CD4-positive, CD25-positive, alpha-beta regulatory T cell (primary cell): ENCODE measurements at regions not wholly inside any gene's neighbourhood (a gene's known extent, or its start where the extent isn't known, plus 50 kb on each side); places are given as distances from the start of the nearest gene placed in this dataset.
"Not testable (repeated sequence)": the region's sequence is repeated elsewhere in the genome, so short reads cannot be mapped to it uniquely, and the experiment has no call there.

Source experiments
- ATAC-seq, 2 donors: fragments of 150-1000 bp; cut with Tn5 transposase; one replicate each; pipeline ENCODE4 v1.10.0; 2021; ENCODE audit warnings: low read depth in 2 of 2, moderate number of reproducible peaks in 2 of 2, moderate library complexity in 1 of 2
- DNase-seq, 3 donors: peaks; one replicate each; pipeline versions ENCODE4 v3.0.0 to v3.0.0-alpha.2; 2012 to 2022; ENCODE audit warnings: mixed read lengths in 1 of 3
- H3K27ac ChIP-seq: one replicate; pipeline ENCODE4 v1.7.0; 2013; ENCODE audit warnings: mild to moderate bottlenecking, low read length; ENCODE audit not compliant: insufficient read depth, poor library complexity, severe bottlenecking
- H3K27me3 ChIP-seq: one replicate; pipeline ENCODE4 v1.7.0; 2013; ENCODE audit warnings: low read length; ENCODE audit not compliant: control insufficient read depth, insufficient read depth
- H3K36me3 ChIP-seq: one replicate; pipeline ENCODE4 v1.7.0; 2013; ENCODE audit warnings: mild to moderate bottlenecking, low read length, moderate library complexity; ENCODE audit not compliant: control insufficient read depth, insufficient read depth
- H3K4me1 ChIP-seq: 2 replicates; pipeline ENCODE4 v1.7.0; 2013; ENCODE audit warnings: mild to moderate bottlenecking, low read length; ENCODE audit not compliant: insufficient read depth, control insufficient read depth, poor library complexity, severe bottlenecking
- H3K4me3 ChIP-seq: one replicate; pipeline ENCODE4 v1.7.0; 2013; ENCODE audit warnings: low read depth, mild to moderate bottlenecking, low read length, moderate library complexity
- H3K9me3 ChIP-seq, 2 experiments: 1 replicate in 1 of 2; 2 replicates in 1 of 2; pipeline ENCODE4 v1.7.0; 2013; ENCODE audit warnings: low read length in 2 of 2, mild to moderate bottlenecking in 1 of 2, moderate library complexity in 1 of 2; ENCODE audit not compliant: control insufficient read depth in 2 of 2
- H3K27ac Mint-ChIP-seq, 3 donors: one replicate each; pipeline ENCODE4 v1.8.0; 2020 to 2022; ENCODE audit warnings: mild to moderate bottlenecking in 3 of 3, mixed read lengths in 3 of 3, moderate library complexity in 2 of 3
- H3K27me3 Mint-ChIP-seq: one replicate; pipeline ENCODE4 v1.8.0; 2022; ENCODE audit warnings: mild to moderate bottlenecking, mixed read lengths
- H3K36me3 Mint-ChIP-seq: one replicate; pipeline ENCODE4 v1.8.0; 2020; ENCODE audit warnings: mixed read lengths
- H3K4me1 Mint-ChIP-seq, 4 donors: one replicate each; pipeline ENCODE4 v1.8.0; 2020 to 2022; ENCODE audit warnings: mixed read lengths in 4 of 4, mild to moderate bottlenecking in 1 of 4
- H3K4me3 Mint-ChIP-seq, 4 donors: one replicate each; pipeline ENCODE4 v1.8.0; 2020 to 2022; ENCODE audit warnings: mild to moderate bottlenecking in 4 of 4, mixed read lengths in 4 of 4, moderate library complexity in 3 of 4
- H3K9me3 Mint-ChIP-seq, 7 donors: one replicate each; pipeline ENCODE4 v1.8.0; 2020 to 2022; ENCODE audit warnings: mixed read lengths in 7 of 7, mild to moderate bottlenecking in 3 of 7, moderate library complexity in 2 of 7

DNA sequence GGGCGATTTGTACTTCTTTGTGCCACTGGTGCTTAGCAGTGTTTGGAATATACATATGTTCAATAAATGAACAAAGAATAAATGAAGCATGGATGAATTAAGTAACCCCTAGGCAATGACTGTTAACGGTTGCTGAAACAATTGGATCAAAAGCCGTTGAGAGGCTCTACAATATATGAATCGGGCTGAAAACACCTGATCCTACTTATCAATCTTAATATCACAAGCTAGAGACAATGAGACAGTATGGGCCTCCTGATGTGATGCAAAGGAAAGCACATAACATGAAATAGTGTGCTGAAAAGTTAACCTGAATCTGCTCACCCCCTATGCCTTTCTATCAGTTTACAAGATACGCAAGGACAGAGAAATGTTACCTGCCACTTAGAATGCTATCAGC lies 410.3 kb upstream of the RGMB start:
- Histone ChIP-seq H3K27ac (no peak overlapping the region), H3K4me3 (no peak overlapping the region), H3K4me1 (no peaks in the 10 kb centered on the region), H3K9me3 (no peaks in the 10 kb centered on the region), H3K27me3 (no peaks in the 10 kb centered on the region), H3K36me3 (no peaks in the 10 kb centered on the region)
- Mint-ChIP-seq H3K4me1 (no peaks in the 10 kb centered on the region), H3K4me3 (no peak overlapping the region), H3K27me3 (no peaks in the 10 kb centered on the region), H3K9me3 (peaks cover 0 to 6% (median 2%) of the 10 kb centered on the region in 7 donors), H3K36me3 (no peaks in the 10 kb centered on the region), H3K27ac (no peak overlapping the region)
- DNase-seq: no peak
- no peak for ATAC-seq

DNA sequence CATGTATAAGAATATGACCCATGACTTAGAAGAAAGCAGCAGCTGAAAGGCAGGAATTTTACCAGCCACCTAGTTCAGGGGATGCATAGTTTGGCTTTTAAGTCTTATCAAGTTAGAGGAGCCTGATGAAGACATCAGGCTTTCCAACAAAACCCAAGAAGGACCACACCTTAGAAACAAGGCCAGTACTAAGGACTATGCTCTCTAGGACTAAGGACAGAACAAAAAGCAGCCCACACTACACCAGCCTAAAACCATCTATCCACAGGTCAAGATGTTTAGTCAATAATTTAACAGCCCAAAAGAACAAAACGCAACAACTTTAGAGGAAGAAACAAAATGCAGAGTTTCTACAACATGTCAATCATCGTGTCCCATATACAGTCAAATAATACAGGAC lies 408.9 kb upstream of the RGMB start:
- Mint-ChIP-seq H3K27ac (no peak overlapping the region), H3K4me3 (no peak overlapping the region), H3K36me3 (no peaks in the 10 kb centered on the region), H3K27me3 (no peaks in the 10 kb centered on the region), H3K9me3 (peaks cover 0 to 4% (median 1%) of the 10 kb centered on the region in 7 donors), H3K4me1 (no peaks in the 10 kb centered on the region)
- DNase-seq (no peak), ATAC-seq (no peak)
- Histone ChIP-seq H3K27me3 (no peaks in the 10 kb centered on the region), H3K9me3 (no peaks in the 10 kb centered on the region), H3K27ac (no peak overlapping the region), H3K4me3 (no peak overlapping the region), H3K36me3 (no peaks in the 10 kb centered on the region), H3K4me1 (no peaks in the 10 kb centered on the region)

DNA sequence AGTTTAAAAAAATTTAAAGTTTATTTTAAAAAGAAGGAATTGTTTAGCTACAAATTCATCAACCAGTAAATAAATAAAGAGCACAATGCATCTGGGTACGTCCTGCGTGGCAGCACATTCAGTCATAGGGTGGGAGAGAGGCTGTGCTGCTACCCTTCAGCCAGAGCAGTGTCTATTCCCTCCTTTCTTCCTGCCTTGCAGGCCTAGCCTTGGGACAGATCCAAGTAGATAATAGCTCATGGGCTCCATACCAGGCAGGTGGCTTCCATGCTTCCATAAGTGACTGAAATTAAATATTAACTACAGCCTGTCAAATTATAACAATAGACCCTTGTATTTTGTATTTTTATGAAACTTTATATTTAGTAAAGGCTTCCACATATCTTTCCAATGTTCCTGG lies 408.3 kb upstream of the RGMB start:
- Mint-ChIP-seq H3K4me1 (no peaks in the 10 kb centered on the region), H3K4me3 (no peak overlapping the region), H3K36me3 (no peaks in the 10 kb centered on the region), H3K9me3 (peaks cover 0 to 4% (median under 1%) of the 10 kb centered on the region in 7 donors), H3K27me3 (no peaks in the 10 kb centered on the region), H3K27ac (no peak overlapping the region)
- no peak overlapping the region for H3K4me3 ChIP-seq
- no peak for DNase-seq
- no peak for ATAC-seq
- no peaks in the 10 kb centered on the region for H3K36me3 ChIP-seq
- no peak overlapping the region for H3K27ac ChIP-seq
- H3K9me3 ChIP-seq: no peaks in the 10 kb centered on the region
- no peaks in the 10 kb centered on the region for H3K4me1 ChIP-seq
- H3K27me3 ChIP-seq: no peaks in the 10 kb centered on the region

DNA sequence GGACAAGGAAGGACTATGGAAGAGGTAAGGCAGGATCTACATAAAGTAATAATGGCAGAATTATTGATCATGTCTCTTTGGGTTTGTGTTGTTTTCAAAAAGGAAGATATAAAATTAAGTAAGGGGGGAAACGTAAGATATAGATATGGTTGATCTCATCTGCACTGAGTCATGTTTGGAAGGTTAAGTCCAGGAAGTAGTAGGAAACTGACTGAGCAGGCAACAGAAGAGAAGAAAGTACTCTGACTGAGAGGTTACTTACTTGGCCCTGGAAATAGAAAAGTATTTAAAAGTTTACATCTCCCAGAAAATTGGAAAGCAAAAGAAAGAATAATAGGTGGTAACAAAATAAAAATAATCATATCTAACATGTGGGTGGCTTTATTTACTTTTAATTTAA lies 405.3 kb upstream of the RGMB start:
- Histone ChIP-seq H3K36me3 (no peaks in the 10 kb centered on the region), H3K9me3 (no peaks in the 10 kb centered on the region), H3K4me1 (no peaks in the 10 kb centered on the region), H3K27ac (no peak overlapping the region), H3K27me3 (no peaks in the 10 kb centered on the region), H3K4me3 (no peak overlapping the region)
- H3K4me1 Mint-ChIP-seq: no peaks in the 10 kb centered on the region
- no peak overlapping the region for H3K27ac Mint-ChIP-seq
- no peaks in the 10 kb centered on the region for H3K27me3 Mint-ChIP-seq
- DNase-seq (no peak), ATAC-seq (no peak)
- no peaks in the 10 kb centered on the region for H3K36me3 Mint-ChIP-seq
- peaks cover 0 to 4% (median 0%) of the 10 kb centered on the region in 7 donors for H3K9me3 Mint-ChIP-seq
- no peak overlapping the region for H3K4me3 Mint-ChIP-seq

DNA sequence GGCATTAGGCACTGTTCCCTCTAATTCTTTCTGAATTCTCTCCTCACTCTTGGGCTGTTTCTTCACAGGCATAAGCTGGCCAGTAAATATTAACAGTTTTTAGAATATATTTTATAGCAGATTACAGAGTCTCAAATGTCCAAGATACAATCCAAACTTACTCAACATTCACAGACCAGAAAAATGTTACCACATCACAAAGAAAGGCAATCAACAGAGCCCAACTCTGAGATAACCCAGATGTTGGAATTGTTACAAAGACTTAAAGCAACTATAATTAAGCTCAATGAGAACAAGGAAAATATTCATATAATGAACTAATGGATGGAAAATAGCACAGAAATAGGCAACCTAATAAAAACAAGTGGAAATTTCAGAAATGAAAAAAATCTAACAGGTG lies 401.1 kb upstream of the RGMB start:
- H3K27ac ChIP-seq: no peak overlapping the region
- H3K4me1 ChIP-seq: no peaks in the 10 kb centered on the region
- H3K9me3 ChIP-seq: no peaks in the 10 kb centered on the region
- H3K36me3 ChIP-seq: no peaks in the 10 kb centered on the region
- DNase-seq (no peak), ATAC-seq (no peak)
- H3K4me3 ChIP-seq: no peak overlapping the region
- H3K4me3 Mint-ChIP-seq: no peak overlapping the region
- H3K27me3 ChIP-seq: no peaks in the 10 kb centered on the region
- H3K27ac Mint-ChIP-seq: no peak overlapping the region
- no peaks in the 10 kb centered on the region for H3K27me3 Mint-ChIP-seq
- H3K4me1 Mint-ChIP-seq: no peaks in the 10 kb centered on the region
- peaks cover 0 to 3% (median 0%) of the 10 kb centered on the region in 7 donors for H3K9me3 Mint-ChIP-seq
- no peaks in the 10 kb centered on the region for H3K36me3 Mint-ChIP-seq

DNA sequence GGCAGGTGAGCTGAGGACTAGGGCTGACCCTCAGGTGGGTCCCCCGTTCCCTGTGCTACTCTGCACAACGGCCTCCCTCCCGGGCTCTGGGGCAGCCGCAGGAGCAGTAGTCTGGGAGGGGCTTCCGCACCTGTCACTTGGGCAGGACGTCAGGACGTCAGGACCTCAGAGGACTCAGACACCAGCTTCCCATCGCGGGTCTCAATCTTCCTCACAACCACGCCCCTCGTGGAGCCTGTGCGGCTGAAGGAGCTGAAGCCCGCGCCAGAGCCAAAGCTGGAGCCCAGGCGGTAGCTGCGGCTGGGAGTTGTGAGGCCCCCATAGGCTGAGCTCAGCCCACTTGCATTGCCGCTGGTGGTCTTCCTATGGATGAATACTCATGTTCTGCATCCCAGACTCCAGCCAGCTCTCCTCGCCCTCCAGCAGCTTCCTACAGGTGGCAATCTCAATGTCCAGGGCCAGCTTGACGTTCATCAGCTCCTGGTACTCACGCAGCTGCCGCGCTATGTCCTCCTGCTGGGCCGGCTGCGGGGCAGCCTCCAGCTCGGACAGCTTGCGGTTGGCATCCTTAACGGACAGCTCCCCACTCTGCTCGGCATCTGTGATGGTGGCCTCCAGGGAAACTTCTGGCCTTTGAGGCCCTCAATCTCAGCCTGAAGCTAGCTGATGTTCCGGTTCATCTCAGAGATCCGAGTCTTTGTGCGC lies 381.4 kb upstream of the RGMB start:
- H3K36me3 Mint-ChIP-seq: no peaks in the 10 kb centered on the region
- Histone ChIP-seq H3K36me3 (no peaks in the 10 kb centered on the region), H3K9me3 (no peaks in the 10 kb centered on the region), H3K4me3 (no peak overlapping the region), H3K4me1 (no peaks in the 10 kb centered on the region), H3K27me3 (no peaks in the 10 kb centered on the region), H3K27ac (no peak overlapping the region)
- no peaks in the 10 kb centered on the region for H3K27me3 Mint-ChIP-seq
- ATAC-seq (no peak), DNase-seq (no peak)
- no peak overlapping the region for H3K27ac Mint-ChIP-seq
- no peaks in the 10 kb centered on the region for H3K4me1 Mint-ChIP-seq
- no peak overlapping the region for H3K4me3 Mint-ChIP-seq
- peaks cover 0 to 5% (median 2%) of the 10 kb centered on the region in 7 donors for H3K9me3 Mint-ChIP-seq

DNA sequence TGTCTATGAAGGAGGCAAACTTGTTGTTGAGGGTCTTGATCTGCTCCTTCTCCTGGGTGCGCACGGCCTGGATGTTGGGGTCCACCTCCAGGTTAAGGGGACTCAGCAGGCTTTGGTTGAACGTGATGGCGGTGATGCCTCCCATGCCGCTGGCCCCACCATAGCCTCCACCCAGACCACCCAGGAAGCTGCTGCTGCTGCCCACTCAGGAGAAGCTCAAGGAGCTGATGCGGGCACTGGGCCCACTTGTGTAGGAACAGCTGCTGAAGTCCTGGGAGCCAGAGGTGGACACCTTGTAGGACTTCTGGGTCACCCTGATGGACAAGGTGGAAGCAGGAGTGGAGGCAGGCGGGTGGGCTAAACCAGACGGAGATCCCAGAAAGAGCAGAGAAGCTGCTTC lies 380.3 kb upstream of the RGMB start:
- not testable (repeated sequence) for DNase-seq, H3K36me3 ChIP-seq, H3K9me3 Mint-ChIP-seq, H3K27me3 ChIP-seq, H3K4me3 Mint-ChIP-seq, H3K27ac ChIP-seq, H3K27ac Mint-ChIP-seq, H3K9me3 ChIP-seq, H3K4me1 Mint-ChIP-seq, H3K27me3 Mint-ChIP-seq, H3K4me3 ChIP-seq, ATAC-seq, H3K4me1 ChIP-seq, H3K36me3 Mint-ChIP-seq

DNA sequence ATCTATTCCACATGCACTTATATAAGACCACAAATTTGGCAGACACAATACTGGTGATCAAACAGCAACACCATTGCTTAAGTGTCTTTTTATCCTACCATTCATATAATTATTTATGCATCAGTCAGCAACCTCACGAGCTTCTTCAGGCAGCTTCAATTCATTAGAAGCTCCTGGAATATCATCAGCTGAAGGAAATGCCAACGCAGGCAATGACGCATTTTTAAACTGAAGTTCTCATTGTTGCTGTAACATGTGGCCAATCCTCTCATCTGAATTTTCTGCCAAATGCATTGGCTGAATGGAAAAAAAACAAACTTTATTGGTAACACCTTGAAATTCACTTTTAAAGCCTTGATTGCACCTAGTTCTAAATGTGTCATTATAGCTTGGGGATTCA lies 376.4 kb upstream of the RGMB start:
- ATAC-seq (no peak), DNase-seq (no peak)
- Histone ChIP-seq H3K27me3 (no peaks in the 10 kb centered on the region), H3K9me3 (no peaks in the 10 kb centered on the region), H3K4me1 (no peaks in the 10 kb centered on the region), H3K36me3 (no peaks in the 10 kb centered on the region), H3K27ac (no peak overlapping the region), H3K4me3 (no peak overlapping the region)
- Mint-ChIP-seq H3K36me3 (no peaks in the 10 kb centered on the region), H3K27me3 (no peaks in the 10 kb centered on the region), H3K9me3 (peaks cover 0 to 5% (median 0%) of the 10 kb centered on the region in 7 donors), H3K4me1 (no peaks in the 10 kb centered on the region), H3K4me3 (no peak overlapping the region), H3K27ac (no peak overlapping the region)
